IPS-18c (cell line): ENCODE measurements at regions not wholly inside any gene's neighbourhood (a gene's known extent, or its start where the extent isn't known, plus 50 kb on each side); places are given as distances from the start of the nearest gene placed in this dataset.

Source experiments
- H3K4me3 ChIP-seq: 2 replicates; pipeline ENCODE4 v1.7.0; 2013; ENCODE audit warnings: low read depth, mild to moderate bottlenecking, low read length, moderate library complexity; ENCODE audit not compliant: insufficient read depth
- H3K9me3 ChIP-seq: one replicate; pipeline ENCODE4 v1.6.1; 2013; ENCODE audit warnings: mild to moderate bottlenecking, low read length, moderate library complexity; ENCODE audit not compliant: control insufficient read depth, insufficient read depth

DNA sequence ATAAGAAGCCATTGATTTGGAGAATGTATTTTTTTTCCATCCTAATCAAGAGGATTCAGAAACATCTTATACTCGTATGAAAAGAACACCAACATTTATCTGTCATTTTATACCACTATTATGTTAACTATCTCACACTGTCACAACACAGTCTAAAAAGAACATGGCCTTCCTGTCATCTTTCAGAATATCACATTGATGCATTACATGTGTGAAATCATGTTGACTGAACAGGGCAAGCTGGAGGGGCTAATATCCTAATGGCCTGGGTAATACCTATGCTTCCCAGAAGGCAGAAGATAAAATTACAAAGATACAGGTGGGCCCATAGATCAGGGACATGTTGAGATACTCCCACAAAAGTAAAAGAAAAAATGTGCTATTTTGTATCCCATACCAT, 611.7 kb downstream of the STIM2 start:
- H3K9me3 ChIP-seq: no peaks in the 10 kb centered on the region
- H3K4me3 ChIP-seq: no peak overlapping the region

DNA sequence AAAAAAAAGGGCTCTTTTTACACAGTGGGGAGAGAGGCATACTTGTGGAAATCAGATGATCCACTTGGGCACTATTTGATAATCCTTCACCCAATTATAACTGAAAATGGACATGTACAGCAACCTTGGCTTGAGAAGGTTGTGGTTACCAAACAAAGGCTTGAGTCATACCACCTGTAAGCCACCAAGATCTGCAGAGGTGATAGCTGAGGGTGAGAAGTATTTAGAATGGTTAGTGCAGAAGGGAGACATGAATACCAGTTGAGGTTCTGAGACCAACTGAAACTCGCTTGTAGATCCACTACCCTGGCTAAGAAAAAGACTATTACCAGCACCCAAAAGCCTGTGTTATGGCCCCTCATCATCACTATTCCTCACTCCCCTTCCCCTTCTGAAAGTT, 614.0 kb downstream of the STIM2 start:
- no peak overlapping the region for H3K4me3 ChIP-seq
- no peaks in the 10 kb centered on the region for H3K9me3 ChIP-seq

DNA sequence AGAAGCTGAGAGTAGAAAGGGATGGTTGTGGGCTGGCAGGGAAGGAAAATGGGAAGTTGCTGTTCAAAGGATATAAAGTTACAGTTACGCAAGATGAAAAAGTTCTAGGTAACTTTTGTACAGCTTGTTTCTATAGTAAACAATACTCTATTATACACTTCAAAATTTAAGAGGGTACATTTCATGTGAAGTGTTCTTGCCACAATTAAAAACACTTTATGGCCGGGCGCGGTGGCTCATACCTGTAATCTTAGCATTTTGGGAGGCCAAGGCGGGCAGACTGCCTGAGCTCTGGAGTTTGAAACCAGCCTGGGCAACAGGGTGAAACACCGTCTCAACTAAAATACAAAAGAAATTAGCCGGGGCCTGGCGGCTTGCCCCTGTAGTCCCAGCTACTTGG, 623.6 kb downstream of the STIM2 start:
- no peak overlapping the region for H3K4me3 ChIP-seq
- no peaks in the 10 kb centered on the region for H3K9me3 ChIP-seq

DNA sequence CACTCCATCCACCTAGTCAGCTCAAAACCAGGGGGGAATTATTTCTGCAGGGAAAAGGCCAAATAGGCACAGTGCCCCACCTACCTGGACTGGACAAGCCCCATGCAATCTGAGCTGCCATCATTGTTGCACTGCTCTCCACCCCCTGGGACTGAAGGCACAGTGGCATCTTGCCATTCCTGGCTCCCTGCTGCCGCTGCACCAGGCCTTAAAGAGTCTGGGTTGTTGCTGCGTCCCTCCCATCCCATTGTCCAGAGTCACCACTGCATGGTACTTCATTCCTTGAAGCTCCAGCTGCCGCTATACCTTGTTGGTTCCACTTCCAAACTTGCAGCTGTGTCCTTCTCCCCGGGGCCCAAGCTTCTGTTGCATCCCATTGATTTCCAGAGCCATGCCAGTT, 629.7 kb downstream of the STIM2 start:
- H3K9me3 ChIP-seq: peaks cover 2% of the 10 kb centered on the region
- no peak overlapping the region for H3K4me3 ChIP-seq

DNA sequence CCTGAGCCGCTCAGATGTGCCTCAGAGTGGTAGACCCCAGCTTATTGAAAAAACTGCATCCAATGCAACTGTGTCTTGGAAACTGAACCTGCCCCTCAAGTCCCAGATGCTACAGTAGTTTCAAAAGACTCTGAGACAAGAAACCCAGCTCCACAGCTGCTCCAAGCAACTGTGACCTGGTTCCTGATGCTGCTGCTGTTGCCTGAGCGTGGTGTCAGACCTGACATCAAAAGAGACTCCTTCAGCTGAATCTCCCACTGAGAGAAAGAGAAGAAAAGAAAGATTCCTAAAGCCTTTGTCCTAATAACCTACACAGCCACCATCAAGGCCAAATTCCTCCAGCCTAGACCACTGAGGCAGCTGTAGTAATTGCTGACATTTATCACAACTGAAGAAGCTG, 630.1 kb downstream of the STIM2 start:
- Histone ChIP-seq H3K9me3 (peaks cover 2% of the 10 kb centered on the region), H3K4me3 (no peak overlapping the region)

DNA sequence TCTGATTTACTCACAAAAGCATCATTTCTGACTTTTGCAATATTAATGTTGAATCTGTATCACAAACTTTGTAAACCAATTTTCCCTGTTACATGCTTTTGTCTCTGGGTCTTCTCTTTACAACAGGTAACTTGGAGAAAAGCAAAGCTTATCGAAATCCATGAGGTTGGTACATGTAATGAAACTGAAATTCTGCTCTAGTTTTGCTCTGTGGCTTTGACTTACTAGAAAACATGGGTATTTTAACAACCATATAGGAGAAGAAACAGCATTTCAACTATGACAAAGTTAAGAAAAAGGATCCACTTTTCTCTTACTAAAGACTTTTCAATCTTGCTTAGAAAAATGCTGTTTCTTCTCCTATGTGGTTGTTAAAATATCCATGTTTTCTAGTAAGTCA, 645.8 kb downstream of the STIM2 start:
- Histone ChIP-seq H3K9me3 (no peaks in the 10 kb centered on the region), H3K4me3 (no peak overlapping the region)

DNA sequence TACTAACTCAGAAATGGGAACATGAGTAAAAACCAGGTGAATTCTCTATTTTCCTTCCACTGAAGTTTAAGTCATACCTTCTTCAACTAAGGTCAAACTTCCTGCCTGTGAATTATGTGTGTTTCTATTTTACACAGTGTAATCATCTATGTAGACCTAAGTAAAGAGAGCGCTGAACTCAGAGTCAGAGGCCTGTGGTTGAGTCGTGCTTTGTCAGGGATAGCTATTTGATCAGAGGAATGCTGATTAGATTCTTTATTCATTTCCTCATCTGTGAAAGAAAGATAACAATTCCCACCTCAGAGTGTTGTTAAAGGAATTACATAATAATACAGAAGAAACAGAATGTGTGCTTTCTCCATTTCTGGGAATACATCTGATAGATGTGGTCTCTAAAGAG, 654.1 kb downstream of the STIM2 start:
- Histone ChIP-seq H3K4me3 (no peak overlapping the region), H3K9me3 (no peaks in the 10 kb centered on the region)

DNA sequence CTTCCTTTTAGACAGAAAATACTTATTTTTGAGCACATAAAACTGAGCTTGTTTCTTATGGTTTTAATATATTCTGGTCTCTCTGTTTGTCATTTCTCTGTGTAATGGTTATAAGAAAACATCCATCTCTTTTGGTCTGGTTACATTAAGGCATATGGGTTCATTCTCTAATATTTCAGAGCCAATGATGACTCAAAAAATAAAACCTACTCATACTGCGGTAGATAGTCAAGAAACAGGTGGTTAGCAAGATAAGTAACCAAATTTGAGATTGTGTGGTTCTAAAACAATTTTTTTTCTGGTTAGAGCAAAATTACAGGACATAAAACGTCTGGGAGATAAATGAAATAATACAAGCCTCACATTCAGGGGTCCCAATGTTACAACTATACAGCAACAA, 654.5 kb downstream of the STIM2 start:
- no peak overlapping the region for H3K4me3 ChIP-seq
- no peaks in the 10 kb centered on the region for H3K9me3 ChIP-seq

DNA sequence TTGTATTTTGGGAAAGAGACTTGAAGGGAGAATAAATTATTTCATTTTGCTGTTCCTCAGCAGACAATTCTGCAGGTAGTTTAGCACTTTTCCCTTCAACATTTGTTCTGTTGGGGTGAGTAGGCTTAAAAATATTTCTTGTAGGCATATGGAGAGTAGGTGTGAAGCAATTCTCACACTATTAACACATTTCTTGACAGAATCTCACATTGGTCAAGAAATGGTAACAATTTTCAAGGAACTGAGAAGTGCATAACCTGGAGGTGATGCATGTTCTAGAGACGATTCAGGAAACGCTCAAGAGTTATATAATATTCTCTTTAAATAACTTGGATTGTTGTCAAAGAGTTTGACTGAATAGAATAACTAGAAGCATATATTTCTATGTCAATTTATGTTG, 658.2 kb downstream of the STIM2 start:
- H3K4me3 ChIP-seq: no peak overlapping the region
- H3K9me3 ChIP-seq: no peaks in the 10 kb centered on the region

DNA sequence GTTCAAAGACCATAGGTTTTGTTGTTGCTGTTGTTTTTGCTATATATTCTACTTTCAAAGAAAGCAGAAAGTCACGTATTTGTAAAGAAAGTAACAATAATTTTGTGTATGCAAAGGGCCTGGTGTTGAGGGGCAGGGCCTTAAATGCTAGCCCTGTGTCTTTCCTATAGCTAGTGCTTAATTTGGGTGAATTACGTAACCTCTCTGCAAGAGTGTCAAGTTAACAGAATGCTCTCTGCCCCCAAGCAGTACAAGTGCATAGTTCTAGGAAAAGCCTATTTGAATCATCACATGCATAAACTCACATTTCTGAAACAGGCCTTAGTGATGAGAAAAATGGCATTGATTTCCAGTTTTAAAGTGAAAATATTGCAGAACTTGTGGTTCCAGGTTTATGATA, 663.6 kb downstream of the STIM2 start:
- no peaks in the 10 kb centered on the region for H3K9me3 ChIP-seq
- no peak overlapping the region for H3K4me3 ChIP-seq

DNA sequence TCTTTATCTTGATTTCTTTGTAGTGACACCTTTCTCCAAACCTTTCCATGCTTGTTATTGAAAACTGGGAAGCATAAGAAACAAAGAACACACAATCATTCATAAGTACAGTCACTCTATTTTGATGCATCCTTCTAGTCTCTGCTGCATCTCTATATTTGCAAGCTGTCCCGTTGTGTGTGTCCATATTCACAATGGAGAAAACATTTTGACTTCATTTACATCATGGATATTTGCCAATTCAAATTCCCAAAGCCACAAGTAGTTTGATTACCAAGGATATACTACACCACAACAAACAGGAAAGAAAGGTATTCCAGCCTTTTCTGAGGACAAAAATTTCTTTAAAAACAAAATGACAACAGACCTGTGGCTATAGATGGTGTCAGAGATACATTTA, 673.8 kb downstream of the STIM2 start:
- Histone ChIP-seq H3K9me3 (no peaks in the 10 kb centered on the region), H3K4me3 (no peak overlapping the region)

DNA sequence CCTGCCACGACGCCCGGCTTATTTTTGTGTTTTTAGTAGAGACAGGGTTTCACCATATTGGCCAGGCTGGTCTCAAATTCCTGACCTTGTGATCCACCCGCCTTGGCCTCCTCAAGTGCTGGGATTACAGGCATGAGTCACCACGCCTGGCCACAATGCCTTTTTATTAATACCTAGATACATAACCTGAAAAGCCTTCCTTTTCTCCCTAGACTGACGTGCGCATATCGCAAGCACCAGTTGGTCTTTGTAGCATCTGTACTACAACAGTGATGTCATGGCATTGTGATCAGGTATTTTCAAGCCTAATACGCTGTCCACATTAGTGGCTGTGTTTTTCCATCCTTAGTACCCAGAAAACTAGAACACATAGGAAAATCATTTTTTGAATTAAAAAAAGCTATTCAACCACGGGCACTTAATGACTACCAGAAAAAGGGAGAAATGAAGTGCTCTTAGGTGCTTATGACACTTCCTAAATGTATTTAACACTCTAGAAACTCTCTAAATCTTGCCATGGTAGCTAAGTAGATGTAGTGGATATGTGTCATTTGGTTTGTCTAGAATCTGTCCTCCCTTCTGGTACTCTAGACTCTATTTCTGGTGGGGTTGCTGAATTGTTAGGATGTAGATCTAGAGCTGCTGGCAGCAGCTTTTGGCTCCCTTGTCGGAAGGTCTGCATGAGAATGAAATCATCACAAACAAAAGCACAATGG, 707.8 kb downstream of the STIM2 start:
- Histone ChIP-seq H3K9me3 (no peaks in the 10 kb centered on the region), H3K4me3 (no peak overlapping the region)

DNA sequence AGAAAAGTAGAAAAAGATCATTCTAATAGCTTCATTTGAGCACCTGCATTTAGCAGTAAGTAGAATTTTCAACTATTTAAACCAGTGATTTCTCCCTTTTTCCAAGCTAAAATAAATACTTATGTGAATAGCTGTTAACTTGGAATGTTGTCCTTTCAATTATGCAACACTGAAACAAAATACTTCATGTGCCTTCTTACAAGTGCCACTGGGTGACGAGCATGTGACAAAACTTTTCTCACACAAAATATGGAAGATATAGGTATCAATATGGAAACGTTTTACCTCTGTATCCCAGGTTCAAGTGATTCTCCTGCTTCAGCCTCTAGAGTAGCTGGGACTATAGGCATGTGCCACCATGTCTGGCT, 708.3 kb downstream of the STIM2 start:
- H3K9me3 ChIP-seq: no peaks in the 10 kb centered on the region
- no peak overlapping the region for H3K4me3 ChIP-seq

DNA sequence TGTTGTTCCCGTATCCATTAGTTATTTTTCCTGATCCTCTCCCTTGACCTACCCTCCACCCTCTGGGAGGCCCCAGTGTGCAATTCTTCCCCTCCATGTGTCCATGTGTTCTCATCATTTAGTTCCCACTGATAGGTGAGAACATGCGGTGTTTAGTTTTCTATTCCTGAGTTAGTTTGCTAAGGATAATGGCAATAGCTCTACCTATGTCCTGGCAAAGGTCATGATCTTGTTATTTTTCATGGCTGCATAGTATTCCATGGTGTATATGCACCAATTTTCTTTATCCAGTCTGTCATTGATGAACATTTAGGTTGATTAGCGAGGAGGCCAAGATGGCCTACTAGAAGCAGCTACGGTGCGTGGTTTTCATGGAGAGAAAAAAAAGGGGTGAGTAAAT, 714.1 kb downstream of the STIM2 start:
- Histone ChIP-seq H3K4me3 (no peak overlapping the region), H3K9me3 (no peaks in the 10 kb centered on the region)

DNA sequence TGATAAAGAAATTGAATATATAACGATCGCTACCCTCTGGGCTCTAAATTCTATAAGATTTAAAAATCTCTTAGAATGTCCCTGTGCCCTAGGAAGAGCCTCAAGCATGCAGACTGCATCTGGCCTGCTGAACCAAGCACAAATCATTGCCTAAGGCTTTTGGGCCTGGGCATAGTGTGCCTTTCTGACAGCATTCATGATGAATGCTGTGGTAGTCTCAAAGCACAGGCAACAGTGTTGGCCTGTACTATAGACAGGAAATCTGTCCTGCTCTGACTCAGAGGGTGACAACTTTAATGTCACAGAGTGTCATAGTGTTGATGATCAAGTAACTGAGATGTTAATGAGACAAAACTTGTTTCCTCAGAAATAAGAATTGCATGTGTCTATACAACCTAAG, 717.3 kb downstream of the STIM2 start:
- no peak overlapping the region for H3K4me3 ChIP-seq
- H3K9me3 ChIP-seq: no peaks in the 10 kb centered on the region

DNA sequence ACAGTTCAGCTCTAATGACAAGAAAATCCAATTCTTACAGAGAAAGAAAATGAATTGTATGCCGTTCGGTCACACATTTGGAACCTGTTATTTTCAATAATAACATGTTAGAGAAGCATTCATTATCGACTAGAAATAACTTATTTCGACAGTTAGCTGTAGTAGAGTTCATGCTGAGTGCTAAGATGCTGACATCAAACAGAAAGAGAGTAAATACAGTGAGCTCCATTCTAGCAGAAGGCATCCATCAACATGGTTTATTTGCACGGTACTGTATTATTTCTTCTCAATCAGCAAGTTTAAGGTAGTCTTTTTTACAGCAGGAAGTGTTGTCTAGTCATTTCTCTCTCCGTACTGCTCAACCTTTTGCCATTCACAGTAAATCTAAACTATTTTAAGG, 732.1 kb downstream of the STIM2 start:
- no peak overlapping the region for H3K4me3 ChIP-seq

DNA sequence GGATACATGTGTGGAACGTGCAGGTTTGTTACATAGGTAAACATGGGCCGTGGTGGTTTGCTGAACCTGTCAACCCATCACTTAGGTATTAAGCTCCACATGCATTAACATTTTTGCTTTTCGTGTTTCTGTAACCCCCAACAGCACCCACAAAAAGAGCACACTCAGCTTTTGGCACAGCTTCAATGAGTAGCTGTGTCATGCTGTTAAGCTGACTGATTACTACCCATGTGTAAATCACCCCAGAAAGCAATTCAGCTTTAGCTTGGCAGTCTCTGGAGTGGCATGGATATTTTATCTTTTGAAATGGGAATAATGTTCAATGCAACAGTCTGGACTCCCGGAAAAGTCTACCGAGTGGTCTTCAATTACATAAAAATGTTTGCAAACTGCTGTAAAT, 734.3 kb downstream of the STIM2 start:
- H3K4me3 ChIP-seq: no peak overlapping the region

More for the DNA sequence above, 732.1 kb downstream of the STIM2 start:
- H3K9me3 ChIP-seq: no peaks in the 10 kb centered on the region

DNA sequence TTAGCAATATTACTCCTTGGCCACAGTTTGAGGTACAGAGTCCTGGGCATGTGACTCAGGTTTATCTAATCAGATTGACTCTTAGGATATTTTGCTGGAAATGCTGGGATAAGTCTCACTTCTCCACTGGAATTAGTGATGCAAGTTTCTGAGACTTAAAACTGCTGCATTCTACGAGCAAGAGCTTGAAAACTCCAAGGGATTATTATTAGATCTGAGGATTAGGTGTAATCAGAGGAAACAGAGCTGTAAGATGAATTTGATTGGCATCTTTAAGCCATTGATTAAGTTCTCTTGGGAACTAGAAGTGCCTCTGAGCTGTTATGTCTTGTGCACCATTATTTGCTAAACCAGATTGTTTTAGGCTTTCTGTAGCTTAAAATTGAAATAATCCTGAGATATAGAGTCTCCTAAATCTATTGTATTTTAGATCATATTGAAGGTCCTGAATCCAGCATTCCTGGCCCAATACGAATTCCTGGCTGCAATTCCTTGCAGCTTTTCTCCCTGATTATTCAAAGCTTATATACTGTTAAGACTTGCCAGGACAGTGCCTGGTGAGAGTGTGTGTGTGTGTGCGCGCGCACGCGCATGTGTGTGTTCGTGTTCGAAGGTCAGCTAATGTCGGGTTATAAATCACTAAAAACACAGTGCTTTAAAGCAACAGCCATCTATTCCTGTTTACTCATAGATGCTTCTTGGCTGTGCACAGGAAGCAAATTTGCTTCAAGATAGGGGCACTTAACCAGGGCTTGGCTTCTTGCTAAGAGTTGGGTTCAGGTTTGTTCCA, 735.1 kb downstream of the STIM2 start:
- H3K4me3 ChIP-seq: no peak overlapping the region
- no peaks in the 10 kb centered on the region for H3K9me3 ChIP-seq

More for the DNA sequence above, 734.3 kb downstream of the STIM2 start:
- H3K9me3 ChIP-seq: no peaks in the 10 kb centered on the region

DNA sequence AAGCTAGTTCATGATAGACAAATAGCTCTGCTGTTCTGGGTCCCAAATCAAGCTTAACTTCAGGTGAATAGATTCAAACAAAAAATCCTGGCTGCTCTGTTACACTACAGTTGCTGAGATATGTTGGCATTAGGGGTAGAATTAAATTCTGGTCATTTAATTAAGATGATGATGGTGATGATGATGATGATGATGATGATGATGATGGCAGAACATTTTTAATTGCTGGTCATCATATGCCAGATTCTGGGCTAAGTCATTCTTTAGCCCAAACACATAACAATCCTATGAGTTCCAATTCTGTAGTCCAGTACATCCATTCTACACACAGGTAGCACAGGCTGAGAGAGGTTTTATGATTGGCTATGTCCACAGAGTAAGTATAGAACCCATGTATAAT, 741.5 kb downstream of the STIM2 start:
- Histone ChIP-seq H3K4me3 (no peak overlapping the region), H3K9me3 (no peaks in the 10 kb centered on the region)
